ENCODE measurements at regions not wholly inside any gene's neighbourhood (a gene's known extent, or its start where the extent isn't known, plus 50 kb on each side); places are given as distances from the start of the nearest gene placed in this dataset.

- CTCF ChIA-PET (ENCODE audit: unreplicated experiment) = no interaction called here
These were observed 198.7 kb downstream of the DACT1 start for GRCh38 chr14:58836303-58836974.

DNA sequence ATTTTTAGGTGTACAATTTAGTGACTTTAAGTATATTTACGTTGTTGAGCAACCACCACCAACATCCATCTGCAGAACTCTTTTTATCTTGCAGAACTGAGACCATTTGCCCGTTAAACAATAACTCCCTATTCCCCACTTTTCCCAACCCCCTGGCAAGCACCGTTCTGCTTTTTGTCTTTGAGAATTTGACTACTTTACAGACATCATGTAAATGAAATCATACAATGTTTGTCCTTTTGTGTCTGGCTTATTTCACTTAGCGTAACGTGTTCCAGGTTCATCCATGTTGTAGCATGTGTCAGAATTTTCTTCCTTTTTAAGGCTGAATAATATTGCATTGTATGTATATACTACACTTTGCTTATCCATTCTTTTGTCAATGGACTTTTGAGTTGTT, 201.5 kb downstream of the DACT1 start:
- H3K4me3 ChIP-seq (ENCODE audit: low read depth, low read length, poor library complexity, severe bottlenecking) = no peak overlapping the region
- no peaks in the 10 kb centered on the region for H3K9me3 ChIP-seq (ENCODE audit: low read length)
- ChIA-PET POLR2A (no interaction called here), CTCF (ENCODE audit: unreplicated experiment) (no interaction called here)
- H4K20me1 ChIP-seq (ENCODE audit: insufficient read depth, low read length) = no peaks in the 10 kb centered on the region
- no TSS peak for BruUV-seq (replicated peaks)
- H3K79me2 ChIP-seq (ENCODE audit: insufficient read depth, low read depth, low read length) = no peaks in the 10 kb centered on the region
- H3K9me2 ChIP-seq (ENCODE audit: insufficient read depth, low read length) = no peaks in the 10 kb centered on the region
- H3K27ac ChIP-seq (ENCODE audit: low read depth, low read length, poor library complexity, severe bottlenecking) = no peak overlapping the region
- DNase-seq (ENCODE audit: low spot score) = no peak
- no peak overlapping the region for H2AFZ ChIP-seq (ENCODE audit: low read length)
- H3K36me3 ChIP-seq (ENCODE audit: insufficient read depth, low read length) = no peaks in the 10 kb centered on the region
- TF ChIP-seq, protein P1, sequence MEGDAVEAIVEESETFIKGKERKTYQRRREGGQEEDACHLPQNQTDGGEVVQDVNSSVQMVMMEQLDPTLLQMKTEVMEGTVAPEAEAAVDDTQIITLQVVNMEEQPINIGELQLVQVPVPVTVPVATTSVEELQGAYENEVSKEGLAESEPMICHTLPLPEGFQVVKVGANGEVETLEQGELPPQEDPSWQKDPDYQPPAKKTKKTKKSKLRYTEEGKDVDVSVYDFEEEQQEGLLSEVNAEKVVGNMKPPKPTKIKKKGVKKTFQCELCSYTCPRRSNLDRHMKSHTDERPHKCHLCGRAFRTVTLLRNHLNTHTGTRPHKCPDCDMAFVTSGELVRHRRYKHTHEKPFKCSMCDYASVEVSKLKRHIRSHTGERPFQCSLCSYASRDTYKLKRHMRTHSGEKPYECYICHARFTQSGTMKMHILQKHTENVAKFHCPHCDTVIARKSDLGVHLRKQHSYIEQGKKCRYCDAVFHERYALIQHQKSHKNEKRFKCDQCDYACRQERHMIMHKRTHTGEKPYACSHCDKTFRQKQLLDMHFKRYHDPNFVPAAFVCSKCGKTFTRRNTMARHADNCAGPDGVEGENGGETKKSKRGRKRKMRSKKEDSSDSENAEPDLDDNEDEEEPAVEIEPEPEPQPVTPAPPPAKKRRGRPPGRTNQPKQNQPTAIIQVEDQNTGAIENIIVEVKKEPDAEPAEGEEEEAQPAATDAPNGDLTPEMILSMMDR (conservative IDR thresholded peaks at IDR 0.05; ENCODE audit: low read length) = no peak
- no peak for TF ChIP-seq EZH2phosphoT487 (IDR thresholded peaks at IDR 0.05; ENCODE audit: borderline replicate concordance, low read depth, low read length)
- H3K4me1 ChIP-seq (ENCODE audit: insufficient read depth, low read length, poor library complexity, severe bottlenecking) = no peaks in the 10 kb centered on the region
- no peak overlapping the region for H3K4me2 ChIP-seq (ENCODE audit: low read length)
- intact Hi-C loops (cut with micrococcal nuclease; ENCODE audit: unreplicated experiment) = no loop called here

More at GRCh38 chr14:58836303-58836974, 198.7 kb downstream of the DACT1 start:
- DNase-seq (ENCODE audit: low spot score) = no peak
- Histone ChIP-seq H3K9me3 (ENCODE audit: low read length) (no peaks in the 10 kb centered on the region), H3K9me2 (ENCODE audit: insufficient read depth, low read length) (no peaks in the 10 kb centered on the region), H3K4me2 (ENCODE audit: low read length) (no peak overlapping the region), H3K79me2 (ENCODE audit: insufficient read depth, low read depth, low read length) (no peaks in the 10 kb centered on the region), H2AFZ (ENCODE audit: low read length) (no peak overlapping the region), H3K4me1 (ENCODE audit: insufficient read depth, low read length, poor library complexity, severe bottlenecking) (no peaks in the 10 kb centered on the region), H3K4me3 (ENCODE audit: low read depth, low read length, poor library complexity, severe bottlenecking) (no peak overlapping the region), H4K20me1 (ENCODE audit: insufficient read depth, low read length) (no peaks in the 10 kb centered on the region), H3K36me3 (ENCODE audit: insufficient read depth, low read length) (no peaks in the 10 kb centered on the region), H3K27ac (ENCODE audit: low read depth, low read length, poor library complexity, severe bottlenecking) (no peak overlapping the region)
- BruUV-seq (replicated peaks) = no TSS peak
- TF ChIP-seq, protein P1 (conservative IDR thresholded peaks at IDR 0.05; ENCODE audit: low read length) = no peak
- TF ChIP-seq EZH2phosphoT487 (IDR thresholded peaks at IDR 0.05; ENCODE audit: borderline replicate concordance, low read depth, low read length) = no peak
- POLR2A ChIA-PET = interaction anchor here (1.6 kb wide), 1 partner anchor 9 kb away, joined by 5 read pairs; no protein-coding TSS in a partner anchor
- intact Hi-C loops (cut with micrococcal nuclease; ENCODE audit: unreplicated experiment) = no loop called here

- no peak overlapping the region for H2AFZ ChIP-seq (ENCODE audit: low read length)
- H3K4me2 ChIP-seq (ENCODE audit: low read length) = no peak overlapping the region
- no peak overlapping the region for H3K27ac ChIP-seq (ENCODE audit: low read depth, low read length, poor library complexity, severe bottlenecking)
- H3K79me2 ChIP-seq (ENCODE audit: insufficient read depth, low read depth, low read length) = no peaks in the 10 kb centered on the region
- POLR2A ChIA-PET = interaction anchor here (0.8 kb wide), 1 partner anchor 154 kb away, joined by 3 read pairs; no protein-coding TSS in a partner anchor
- H3K9me2 ChIP-seq (ENCODE audit: insufficient read depth, low read length) = no peaks in the 10 kb centered on the region
- CTCF ChIA-PET (ENCODE audit: unreplicated experiment) = no interaction called here
- no peaks in the 10 kb centered on the region for H3K36me3 ChIP-seq (ENCODE audit: insufficient read depth, low read length)
- no peaks in the 10 kb centered on the region for H4K20me1 ChIP-seq (ENCODE audit: insufficient read depth, low read length)
- no peaks in the 10 kb centered on the region for H3K4me1 ChIP-seq (ENCODE audit: insufficient read depth, low read length, poor library complexity, severe bottlenecking)
- TF ChIP-seq, protein P1 (conservative IDR thresholded peaks at IDR 0.05; ENCODE audit: low read length) = no peak
- TF ChIP-seq EZH2phosphoT487 (IDR thresholded peaks at IDR 0.05; ENCODE audit: borderline replicate concordance, low read depth, low read length) = no peak
- intact Hi-C loops (cut with micrococcal nuclease; ENCODE audit: unreplicated experiment) = no loop called here
- no TSS peak for BruUV-seq (replicated peaks)
- H3K9me3 ChIP-seq (ENCODE audit: low read length) = no peaks in the 10 kb centered on the region
- H3K4me3 ChIP-seq (ENCODE audit: low read depth, low read length, poor library complexity, severe bottlenecking) = no peak overlapping the region
- DNase-seq (ENCODE audit: low spot score) = no peak
These were observed 206.8 kb downstream of the DACT1 start for GRCh38 chr14:58844544-58844943.

Measured in OCI-LY7 (cell line).